Coronary artery (tissue), 2 donors: ENCODE measurements at regions not wholly inside any gene's neighbourhood (a gene's known extent, or its start where the extent isn't known, plus 50 kb on each side); places are given as distances from the start of the nearest gene placed in this dataset.

ENCODE experiments used
- DNase-seq: peaks from one replicate; pipeline ENCODE4 v3.0.0-alpha.2; 2017; ENCODE audit warnings: low spot score
- H3K27ac ChIP-seq, 2 donors: fragments of 200-600 bp; sonication (generic); one replicate each; pipeline ENCODE4 v1.5.1; 2016 to 2019
- H3K4me3 ChIP-seq: fragments of 200-600 bp; sonication (generic); 2 replicates; pipeline ENCODE4 v1.5.1; 2016; ENCODE audit warnings: mild to moderate bottlenecking, moderate library complexity
- TF ChIP-seq, protein P1 (sequence below): fragments of 200-600 bp; sonication (generic); IDR thresholded peaks from one replicate; pipeline ENCODE4 v1.5.1; 2019; ENCODE audit warnings: antibody characterized with exemption

DNA sequence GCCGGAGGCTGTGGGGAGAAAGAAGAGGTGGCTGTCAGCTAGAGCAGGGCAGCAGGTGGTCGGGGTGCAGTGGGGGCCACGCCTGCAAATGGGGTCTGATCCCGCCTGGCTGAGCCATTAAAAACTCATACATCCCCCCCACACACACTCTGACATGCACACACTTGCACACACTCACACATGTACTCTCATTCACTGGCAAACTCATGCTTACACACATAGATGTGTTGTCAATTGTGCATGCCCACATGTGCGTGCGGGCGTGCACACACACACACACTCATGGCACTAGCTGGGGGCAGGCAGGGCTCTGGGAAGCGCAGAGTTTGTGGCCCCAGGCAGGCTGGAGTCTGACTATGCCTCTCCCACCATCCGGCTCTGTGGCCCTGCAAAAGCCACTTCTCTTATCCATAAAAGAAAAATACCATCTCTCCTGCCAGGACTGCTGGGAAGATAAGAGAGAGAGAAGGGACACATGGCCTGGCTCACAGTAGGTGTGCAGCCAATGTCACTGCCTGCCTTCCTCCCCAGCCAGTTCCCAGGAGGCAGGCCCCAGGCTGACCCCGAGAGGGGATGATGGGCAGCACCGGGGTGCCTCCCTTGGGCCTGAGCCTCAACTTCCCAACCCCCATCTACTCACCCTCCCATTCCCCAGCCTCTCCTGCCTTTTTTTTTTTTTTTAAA is 163.5 kb upstream of the LINGO1 start:
- no peak overlapping the region for H3K4me3 ChIP-seq
- DNase-seq = no peak
- no peak overlapping the region for H3K27ac ChIP-seq
- TF ChIP-seq, protein P1, sequence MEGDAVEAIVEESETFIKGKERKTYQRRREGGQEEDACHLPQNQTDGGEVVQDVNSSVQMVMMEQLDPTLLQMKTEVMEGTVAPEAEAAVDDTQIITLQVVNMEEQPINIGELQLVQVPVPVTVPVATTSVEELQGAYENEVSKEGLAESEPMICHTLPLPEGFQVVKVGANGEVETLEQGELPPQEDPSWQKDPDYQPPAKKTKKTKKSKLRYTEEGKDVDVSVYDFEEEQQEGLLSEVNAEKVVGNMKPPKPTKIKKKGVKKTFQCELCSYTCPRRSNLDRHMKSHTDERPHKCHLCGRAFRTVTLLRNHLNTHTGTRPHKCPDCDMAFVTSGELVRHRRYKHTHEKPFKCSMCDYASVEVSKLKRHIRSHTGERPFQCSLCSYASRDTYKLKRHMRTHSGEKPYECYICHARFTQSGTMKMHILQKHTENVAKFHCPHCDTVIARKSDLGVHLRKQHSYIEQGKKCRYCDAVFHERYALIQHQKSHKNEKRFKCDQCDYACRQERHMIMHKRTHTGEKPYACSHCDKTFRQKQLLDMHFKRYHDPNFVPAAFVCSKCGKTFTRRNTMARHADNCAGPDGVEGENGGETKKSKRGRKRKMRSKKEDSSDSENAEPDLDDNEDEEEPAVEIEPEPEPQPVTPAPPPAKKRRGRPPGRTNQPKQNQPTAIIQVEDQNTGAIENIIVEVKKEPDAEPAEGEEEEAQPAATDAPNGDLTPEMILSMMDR = no peak

DNA sequence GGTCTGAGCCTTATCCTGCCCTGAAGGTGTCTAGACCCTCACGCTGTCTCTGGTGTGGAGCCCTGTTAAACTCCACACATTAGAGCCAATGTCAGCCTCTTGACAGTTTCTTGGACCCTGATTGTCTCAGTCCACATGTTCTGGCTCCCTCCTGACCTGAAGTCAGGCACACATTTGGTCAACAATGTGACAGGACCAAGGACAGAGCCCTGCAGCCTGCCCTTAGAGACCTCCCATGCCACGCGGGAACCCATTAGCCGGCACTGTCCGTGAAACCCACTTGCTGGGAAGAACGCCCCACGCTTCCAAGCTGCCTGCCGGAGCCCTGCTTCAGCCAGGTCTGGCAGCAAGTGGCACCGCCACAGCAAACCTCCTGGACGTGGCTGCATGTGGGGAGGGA is 162.7 kb upstream of the LINGO1 start:
- no peak overlapping the region for H3K4me3 ChIP-seq
- H3K27ac ChIP-seq = no peak overlapping the region
- no peak for DNase-seq
- TF ChIP-seq, protein P1 = no peak

DNA sequence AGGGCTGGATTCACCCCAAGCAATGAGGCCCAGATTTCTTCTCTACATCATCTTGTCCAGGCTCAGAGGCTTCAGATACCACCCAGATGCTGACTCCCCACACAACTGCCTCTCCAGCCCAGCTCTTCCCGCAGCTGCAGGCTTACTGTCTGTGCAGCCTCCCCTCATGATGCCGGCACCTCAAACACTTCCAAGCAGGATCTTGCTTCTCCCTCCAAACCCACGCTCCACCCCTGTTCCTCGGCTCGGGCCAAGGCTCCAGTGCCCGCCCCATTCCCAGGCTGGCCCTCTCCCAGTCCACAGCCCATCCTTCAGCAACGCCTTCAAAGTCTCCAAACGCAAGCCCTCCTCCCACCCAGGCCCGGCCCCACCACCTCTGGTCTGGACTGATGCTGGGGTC is 159.2 kb upstream of the LINGO1 start:
- TF ChIP-seq, protein P1 = no peak
- no peak overlapping the region for H3K4me3 ChIP-seq
- H3K27ac ChIP-seq = no peak overlapping the region
- no peak for DNase-seq

DNA sequence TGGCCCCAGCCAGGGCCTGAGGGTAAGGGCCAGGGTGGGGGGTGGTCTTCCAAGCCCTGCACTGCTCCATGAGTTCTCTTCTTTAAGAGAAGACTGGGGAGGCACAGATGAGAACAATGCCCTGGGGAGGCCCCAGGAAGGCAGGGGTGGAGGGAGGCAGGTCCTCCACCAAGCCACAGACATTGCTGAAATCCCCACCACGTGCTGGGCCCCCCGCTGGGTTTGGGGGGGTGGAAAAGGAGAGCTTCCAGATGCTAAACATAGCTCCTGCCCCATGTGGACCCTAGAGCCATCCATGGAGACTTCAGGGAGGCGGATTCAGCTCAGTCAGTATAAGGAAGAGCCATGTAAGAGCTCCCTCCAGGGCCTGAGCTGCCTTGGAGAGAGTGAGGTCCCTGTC is 157.8 kb upstream of the LINGO1 start:
- TF ChIP-seq, protein P1 = no peak
- DNase-seq = no peak
- H3K4me3 ChIP-seq = no peak overlapping the region
- H3K27ac ChIP-seq = no peak overlapping the region

DNA sequence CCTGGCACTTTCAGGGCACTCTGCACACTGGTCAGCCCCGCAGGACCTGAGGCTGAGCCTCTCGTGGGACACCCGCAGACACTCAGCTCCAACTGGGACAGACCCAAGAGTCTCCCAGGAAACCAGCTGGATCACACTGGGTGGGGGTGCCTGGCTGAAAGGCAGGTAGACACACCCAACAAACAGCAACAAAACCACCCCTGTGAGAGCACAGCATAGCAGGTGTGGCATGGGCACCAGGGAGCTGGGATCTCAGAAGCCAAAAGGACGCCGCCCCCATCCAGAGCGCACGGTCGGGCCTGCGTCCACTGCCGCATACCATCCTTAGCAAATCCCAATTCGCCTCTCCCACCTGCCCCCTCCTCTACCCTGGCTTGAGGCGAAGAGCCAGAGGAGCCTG is 154.2 kb upstream of the LINGO1 start:
- DNase-seq = no peak
- no peak overlapping the region for H3K4me3 ChIP-seq
- TF ChIP-seq, protein P1 = no peak
- H3K27ac ChIP-seq = no peak overlapping the region

DNA sequence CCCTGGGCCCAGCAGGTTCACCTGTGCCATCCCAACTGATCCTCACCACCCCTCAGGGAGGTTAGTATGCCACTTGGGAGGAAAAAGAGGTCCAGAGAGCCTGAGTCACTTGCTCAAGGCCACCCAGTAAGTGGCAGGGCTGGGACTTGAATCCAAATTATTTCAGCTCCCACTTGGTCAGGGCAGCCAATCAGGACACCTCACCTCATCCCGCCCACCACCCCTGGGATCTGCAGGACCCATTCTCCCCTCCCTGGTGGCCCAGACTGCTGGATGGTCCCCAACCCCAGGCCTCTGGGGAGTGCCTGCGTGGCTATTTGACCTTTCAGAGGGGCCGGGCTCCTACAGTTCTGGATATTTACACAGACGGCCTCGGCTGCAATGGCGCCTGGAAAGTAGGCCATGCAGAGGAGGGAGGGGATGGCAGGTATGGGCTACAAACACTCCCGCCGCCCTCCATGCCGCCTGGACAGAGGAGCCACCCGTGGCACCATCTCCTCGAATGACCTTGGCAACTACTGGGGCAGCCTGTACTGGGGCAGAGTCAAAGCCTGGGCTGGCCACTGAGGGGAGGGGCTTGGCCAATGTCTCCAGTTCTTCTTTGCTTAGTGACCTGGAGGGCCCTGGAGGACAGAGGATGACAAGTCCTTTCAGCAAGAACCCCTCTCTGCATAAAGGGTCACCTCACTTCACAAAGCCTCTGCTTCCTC is 153.6 kb upstream of the LINGO1 start:
- DNase-seq = no peak
- H3K27ac ChIP-seq = no peak overlapping the region
- TF ChIP-seq, protein P1 = no peak
- H3K4me3 ChIP-seq = no peak overlapping the region
